ENCODE measurements at regions not wholly inside any gene's neighbourhood (a gene's known extent, or its start where the extent isn't known, plus 50 kb on each side); places are given as distances from the start of the nearest gene placed in this dataset.

DNA sequence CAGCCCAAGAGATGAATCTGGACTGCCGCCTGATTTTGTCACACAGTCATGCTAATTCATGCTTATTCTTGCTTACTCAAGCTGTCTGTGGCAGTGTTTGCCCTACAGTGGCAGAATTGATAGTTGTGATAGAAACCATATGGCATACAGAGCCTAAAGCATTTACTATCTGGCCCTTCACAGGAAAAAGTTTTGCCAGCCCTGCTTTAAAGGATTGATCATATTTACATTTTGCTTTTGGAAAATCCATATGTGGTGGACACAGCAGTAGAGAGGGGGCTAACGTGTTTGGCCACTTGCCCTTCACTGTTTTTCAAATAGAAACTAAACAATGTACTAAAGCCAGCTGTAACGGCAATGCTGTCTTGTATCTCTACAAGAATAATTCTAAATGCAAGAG, 974.0 kb upstream of the GHITM start:
- no peak for DNase-seq

DNA sequence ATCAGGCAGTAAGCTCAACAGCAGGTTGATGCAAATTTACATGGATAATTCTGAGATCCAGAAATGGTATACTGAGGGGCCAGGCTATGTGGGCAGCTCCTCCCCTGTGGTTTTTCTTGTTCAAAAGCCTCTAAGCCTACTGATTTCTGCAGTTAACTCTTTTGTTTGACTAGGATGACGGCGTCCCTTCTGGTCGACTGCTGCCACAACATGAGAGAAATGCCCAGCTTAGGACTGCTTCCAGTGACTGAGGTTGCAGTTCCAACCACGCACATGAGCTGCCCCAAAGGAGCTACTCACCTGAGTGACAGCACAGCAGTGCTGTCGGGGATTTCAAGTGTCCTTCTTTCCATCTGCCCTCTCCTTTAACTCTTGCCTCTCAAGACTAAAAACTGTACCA, 973.0 kb upstream of the GHITM start:
- DNase-seq = no peak

DNA sequence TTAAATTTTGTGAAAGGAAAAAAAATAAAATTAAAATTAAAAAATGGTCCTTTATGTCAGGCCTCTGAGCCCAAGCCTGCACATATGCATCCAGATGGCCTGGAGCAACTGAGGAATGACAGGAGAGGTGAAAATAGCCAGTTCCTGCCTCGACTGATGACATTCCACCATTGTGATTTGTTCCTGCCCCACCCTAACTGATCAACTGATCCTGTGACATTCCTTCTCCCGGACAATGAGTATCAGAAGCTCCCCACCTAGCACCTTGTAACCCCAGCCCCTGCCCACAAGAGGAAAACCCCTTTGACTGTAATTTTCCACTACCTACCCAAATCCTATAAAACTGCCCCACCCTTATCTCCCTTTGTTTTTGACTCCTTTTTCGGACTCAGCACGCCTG, 972.2 kb upstream of the GHITM start:
- DNase-seq = no peak

DNA sequence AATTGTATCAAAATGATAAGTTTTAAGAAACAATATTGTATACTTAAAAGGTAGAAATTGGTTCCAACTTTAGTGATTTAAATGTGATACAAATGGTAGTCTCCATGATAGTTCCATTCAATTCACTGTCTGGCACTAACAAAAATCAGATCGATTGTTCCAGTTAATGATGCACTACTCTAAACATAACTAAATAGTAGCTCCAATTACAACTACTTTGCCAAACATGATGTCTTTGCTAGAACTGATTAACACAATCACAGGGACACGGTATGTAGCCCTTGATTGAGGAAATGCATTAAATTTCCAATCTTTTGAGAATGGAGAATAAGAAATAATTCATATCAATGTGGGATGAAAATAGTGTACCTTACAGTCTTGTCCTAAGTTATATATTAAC, 962.4 kb upstream of the GHITM start:
- DNase-seq = no peak

DNA sequence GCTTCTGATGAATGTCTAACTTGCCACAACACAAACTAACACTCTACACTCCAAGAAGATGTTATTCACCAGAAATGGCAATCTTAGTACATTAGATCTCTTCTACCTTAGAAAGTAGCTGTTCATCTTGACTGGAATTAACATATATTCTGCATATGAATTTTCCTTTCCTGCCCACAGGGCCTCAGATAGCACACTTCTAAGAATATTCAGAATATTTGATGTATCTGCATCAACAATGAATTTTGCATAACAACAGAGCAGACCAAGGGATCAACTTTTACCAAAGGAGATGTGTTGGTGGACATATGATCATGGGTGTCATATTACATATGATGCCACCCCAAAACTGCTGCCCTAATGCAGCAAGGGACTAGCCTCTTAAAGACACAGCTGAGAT, 960.8 kb upstream of the GHITM start:
- no peak for DNase-seq

DNA sequence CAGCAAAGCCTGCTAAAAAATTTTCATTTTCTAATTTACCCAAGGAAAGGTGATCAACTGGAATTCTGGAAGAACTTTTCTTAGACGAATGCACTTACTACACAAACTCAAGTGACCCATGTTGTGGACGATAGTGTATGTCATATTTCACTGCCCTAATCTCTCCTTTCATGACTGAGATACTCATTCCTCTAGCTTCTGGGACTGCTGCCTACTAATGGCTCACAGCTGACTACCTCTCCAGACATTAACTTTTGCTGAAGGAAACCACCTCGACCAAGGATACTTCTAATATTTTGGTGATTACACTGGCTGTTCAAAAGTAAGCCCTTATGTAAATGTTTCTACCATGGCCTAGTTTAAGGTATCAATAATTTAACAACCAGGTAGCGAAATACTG, 959.9 kb upstream of the GHITM start:
- no peak for DNase-seq

DNA sequence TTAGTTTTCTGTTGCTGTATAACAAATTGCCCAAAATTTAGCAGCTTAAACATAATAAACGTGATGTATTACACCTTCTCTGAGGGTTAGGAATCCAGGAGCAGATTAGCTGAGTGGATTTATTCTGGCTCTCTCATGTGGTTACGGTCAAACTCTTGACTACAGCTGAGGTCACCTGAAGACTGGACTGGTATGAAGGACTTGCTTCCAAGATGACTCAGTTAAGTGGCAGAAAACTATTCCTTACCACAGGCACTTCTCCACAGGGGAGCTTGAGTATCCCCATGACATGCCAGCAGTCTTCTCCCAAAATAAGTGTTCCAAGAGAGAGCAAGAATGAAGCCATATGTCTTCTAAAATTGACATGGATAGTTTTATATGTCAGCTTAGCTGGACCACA, 957.2 kb upstream of the GHITM start:
- no peak for DNase-seq

DNA sequence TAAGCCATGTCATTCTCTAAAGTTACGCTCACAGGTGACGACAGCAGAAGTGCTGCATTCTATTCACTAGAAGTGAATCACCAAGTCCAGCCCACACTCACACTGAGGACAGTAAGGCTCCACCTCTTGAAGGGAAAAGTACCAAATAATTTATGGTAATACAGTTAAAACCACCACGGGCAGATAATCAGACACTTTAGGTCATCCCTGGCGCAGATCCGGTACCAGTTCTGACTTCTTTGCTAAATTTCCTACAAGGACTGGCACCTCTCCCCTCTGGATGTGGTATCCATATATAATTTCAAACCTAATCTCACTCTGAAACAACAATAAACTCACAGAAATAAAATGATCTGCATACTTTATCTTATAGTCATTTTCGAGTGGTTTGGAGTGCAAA, 954.7 kb upstream of the GHITM start:
- DNase-seq = no peak

DNA sequence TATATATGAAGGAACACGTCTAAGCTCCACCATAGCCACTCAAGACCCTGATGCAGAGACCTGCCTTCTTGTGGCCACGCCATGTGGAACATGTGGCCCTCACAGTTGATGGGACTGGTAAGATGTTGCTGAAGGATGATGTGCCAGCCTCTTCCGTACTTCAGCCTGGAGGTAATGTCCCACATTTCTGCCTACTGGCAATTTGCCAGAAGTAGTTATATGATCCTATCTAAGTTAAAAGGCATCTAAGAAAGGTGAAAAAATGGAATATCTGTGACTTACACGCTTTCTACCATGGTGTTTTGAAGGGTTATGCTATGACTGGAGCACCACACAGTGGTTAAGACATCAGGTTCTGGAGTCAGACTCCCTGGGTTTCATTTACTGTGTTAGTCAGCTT, 948.7 kb upstream of the GHITM start:
- no peak for DNase-seq

DNA sequence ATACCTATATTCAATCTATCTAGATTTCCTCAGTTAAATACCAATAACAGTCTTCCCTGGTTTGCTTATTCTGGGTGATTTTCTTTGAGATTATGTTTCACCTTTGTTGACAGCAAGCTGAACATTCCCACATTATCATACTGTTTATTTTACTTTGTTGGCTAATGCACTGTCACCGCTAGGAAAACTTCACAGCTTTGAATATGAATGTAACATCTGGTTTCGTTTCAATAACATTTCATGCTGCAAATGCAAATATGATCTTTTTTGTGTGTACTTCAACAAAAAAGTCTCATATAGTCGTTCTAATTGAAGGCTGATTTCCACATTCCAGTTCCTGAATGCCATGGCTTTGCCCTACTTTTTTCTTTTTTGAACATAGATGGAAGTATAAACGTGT, 946.3 kb upstream of the GHITM start:
- no peak for DNase-seq

DNA sequence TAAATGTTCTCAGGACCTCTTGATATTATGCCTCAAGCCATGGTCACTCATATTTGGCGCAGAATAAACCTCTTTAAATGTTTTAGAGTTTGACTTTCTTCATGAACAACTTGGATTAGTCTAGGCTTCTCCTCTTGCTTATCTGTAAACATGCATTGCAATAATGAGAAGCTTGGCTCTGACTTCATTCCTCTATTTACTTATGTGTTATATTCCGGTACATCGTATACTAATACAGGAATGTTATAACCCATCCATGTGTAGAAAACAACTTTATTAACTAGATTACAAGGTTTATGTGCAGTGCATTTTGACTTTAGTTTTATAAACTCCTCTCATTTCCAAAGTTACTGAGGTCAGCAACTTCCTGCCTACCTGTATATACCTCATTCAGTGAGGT, 944.3 kb upstream of the GHITM start:
- no peak for DNase-seq

DNA sequence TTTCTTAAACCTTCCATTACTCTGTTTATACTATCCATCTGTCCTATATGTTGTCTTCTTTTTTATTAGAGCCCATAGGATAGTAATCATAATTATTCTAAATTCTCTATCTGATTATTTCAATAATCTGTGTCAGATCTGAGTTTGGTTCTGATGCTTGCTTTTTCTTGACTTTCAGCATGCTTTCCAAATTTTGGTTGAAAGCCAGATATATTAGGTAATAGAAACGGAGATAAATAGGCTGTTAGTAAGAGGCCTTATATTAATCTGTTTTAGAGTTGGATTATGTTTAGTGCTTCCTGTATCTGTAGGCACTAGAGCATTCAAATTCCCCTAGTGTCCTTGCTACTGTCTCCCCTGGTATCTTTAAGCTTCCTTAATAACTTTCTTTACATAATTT, 939.9 kb upstream of the GHITM start:
- DNase-seq = no peak

DNA sequence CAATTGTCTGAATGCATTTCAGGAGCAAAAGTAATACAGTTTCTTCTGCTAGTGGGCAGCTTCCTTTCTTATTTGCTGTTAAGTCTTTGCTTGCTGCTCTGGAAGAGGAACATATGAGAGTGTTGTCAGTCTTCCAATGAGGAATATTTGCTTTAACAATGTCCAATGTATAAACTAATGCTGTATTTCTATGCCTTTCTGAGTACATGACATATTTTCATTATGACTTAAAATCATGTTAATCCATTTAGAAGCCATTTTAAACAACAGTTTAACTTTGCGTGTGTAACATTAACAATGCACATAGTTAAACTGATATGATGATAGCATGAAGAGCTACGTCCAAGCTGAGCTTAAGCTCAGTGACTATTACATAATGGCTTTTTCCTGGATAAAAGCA, 933.4 kb upstream of the GHITM start:
- no peak for DNase-seq

DNA sequence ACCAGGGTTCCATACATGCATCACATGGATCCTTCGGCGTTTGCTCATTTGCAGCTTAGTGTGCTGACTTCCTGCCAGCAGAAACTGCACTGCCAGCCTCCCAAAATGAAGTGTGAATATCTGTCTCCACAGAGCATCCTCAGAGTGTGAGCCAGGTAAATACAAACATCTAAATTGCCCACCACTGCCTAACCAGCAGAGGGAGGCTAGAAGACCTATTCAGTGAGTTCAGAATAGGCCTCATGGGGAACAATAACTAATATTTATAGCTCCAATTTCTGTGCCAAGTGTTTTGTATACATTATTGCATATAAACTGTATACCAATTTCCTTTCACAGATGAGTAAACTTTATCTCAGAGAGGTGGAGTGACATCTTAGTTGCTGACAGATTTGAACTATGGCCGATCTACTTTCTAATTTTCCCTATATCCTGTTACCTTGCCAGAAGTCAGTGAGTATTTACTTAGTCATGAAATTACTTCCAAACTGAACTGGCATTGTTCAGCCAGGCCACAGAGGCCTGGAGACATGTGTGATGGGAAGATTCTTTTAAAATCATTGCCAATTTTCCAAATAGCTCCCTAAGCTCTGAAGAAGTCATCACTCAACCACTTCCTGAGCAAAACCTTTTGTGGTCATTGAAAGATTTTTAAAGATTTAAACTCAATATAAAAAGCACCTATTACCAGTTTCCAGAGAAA, 926.5 kb upstream of the GHITM start:
- no peak for DNase-seq

DNA sequence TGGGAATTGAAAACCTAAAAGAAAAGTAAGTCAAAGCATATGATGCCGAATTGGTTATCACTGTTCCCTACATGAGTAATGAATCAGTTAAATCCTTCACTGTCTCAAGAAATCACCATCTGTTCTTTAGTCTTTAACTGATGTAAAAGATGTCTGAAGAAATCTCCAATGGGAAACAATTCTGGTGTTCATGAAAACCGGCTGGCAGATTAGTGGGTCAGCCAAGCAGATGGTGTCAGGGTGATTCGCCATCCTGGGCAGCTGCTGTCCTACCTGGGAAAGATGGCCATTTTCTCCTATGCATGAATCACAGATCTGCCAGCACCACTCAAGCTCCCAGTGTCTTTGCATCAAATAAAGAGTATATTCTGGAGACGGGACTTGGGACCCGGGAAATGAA, 925.2 kb upstream of the GHITM start:
- DNase-seq = no peak

DNA sequence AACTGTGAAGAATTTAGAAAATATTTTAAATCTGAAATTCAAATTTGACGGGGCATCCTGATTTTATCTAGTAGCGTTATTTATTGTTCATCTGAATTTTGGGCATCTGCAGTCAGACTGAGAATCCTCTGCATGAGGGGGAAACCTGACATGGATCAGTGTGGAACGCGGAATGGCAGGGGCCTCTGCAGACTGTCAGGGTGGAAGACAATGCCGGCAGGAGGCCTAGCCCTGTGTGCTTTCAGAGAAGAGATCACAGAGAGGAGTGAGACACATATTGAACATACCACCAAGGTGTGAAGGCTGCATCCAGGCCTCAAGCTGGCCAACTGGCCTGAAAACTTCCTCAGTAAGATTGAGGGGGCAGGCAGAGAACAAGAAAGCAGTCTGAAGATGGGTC, 921.1 kb upstream of the GHITM start:
- no peak for DNase-seq

DNA sequence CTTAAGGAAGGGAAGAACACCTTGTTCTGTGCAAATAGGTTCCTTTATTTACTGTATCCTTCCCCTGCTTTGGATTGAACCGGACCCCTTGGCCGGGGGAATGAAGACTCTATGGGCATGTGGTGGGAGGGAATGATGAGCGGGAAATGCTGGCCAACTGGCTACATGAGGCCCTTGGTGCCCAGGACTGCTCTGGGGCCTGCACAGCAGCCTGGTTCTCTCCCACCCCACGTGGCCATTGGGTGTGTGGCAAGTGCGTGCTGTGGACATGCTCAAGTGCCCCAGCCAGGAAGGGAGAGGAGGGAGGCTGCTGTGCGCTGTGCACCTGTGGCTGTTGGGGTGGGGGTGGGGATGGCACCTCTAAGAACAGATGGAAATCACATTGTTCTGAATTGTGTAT, 917.0 kb upstream of the GHITM start:
- no peak for DNase-seq

DNA sequence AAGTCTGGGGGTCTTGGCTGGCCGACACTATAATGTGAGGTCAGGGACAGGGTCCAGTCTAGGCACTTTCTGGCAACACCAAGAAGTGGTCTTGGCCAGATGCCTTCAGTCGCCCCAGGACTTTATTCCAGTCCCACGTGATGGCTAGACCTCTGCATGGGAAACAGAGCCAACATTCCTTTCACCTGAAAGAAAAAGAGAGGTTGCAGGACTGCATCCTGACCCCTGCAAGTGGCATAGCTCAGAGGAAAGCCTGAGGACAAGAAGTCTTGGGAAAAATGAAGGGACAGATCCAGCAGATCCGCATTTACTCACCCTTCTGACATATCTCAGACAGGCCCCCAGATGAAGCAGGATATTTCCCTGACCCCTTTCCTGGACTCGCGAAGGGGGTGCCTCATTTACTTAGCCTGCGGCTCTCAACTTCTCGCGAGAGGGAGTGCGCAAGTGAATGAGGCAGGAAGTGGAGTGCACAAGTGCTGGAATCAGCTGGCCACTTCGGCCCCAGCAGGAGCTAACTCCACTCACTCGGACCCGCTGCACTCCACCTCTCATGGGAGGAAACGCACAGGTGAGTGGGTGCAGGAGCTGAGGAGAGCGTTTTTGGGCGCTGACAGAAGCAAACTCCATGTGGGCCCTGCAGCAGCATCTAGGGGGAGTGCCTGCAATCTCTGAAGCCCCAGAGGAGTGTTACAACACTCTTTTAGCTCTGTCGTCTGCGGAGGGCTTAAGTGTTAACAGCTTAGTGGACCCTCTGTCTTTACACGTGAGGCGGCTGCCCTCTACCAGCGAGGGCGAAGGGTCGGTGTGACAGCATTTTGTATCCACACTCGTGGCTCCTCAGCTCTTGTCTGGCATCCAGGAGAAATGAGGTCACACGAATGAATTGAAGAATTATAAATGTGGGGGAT, 916.2 kb upstream of the GHITM start:
- DNase-seq = no peak

DNA sequence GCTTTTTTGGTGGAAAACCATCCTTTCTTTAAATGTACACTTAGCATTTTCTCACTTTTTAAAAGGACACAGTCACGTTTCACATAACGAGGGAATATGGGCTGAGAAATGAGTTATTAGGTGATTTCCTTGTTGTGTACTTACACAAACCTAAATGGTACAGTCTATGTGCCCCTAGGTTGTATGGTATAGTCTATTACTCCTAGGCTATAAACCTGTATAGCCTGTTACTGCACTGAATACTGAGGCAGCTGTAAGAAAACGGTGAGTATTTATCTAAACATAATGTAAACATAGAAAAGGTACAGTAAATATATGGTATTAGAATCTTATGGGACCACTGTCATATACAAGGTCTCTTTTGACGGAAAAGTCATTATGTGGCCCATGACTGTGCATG, 913.5 kb upstream of the GHITM start:
- no peak for DNase-seq

DNA sequence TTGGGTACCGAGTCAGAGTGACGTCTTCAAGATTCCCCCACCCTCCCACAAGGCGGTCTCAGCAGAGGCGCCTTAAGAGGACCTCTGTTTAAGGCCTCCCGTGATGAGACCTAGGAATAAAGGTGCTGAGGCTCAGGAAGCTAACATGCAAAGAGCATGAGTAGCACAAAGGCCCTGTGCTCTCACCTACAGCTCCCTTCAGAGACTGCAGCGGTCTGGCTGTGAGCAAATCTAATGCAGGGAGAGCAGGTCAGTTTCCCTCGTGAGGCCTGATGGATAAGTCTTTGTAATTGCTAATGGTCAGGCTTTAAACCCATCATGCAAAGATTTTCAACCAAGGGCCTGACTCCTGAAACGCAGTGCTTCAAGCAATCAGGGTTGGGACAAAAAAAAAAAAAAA, 909.3 kb upstream of the GHITM start:
- no peak for DNase-seq

DNA sequence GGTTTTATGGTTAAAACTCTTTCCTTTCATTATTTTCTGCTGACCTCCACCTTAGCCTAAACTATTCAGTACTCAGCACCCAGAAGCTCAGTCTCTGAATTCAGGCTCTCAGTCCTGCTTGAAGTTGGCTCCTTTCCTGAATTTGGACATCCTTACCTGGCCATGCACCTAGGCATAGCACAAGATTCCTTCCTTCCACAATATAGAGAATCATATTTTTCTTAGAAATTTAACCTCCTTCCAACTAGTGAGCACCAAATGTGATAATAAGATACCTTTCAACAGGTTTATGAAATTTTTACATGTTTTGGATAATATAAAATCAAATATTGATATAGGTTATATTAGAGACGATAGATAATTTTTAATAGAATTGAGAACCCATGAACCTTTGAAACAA, 905.6 kb upstream of the GHITM start:
- DNase-seq = no peak

DNA sequence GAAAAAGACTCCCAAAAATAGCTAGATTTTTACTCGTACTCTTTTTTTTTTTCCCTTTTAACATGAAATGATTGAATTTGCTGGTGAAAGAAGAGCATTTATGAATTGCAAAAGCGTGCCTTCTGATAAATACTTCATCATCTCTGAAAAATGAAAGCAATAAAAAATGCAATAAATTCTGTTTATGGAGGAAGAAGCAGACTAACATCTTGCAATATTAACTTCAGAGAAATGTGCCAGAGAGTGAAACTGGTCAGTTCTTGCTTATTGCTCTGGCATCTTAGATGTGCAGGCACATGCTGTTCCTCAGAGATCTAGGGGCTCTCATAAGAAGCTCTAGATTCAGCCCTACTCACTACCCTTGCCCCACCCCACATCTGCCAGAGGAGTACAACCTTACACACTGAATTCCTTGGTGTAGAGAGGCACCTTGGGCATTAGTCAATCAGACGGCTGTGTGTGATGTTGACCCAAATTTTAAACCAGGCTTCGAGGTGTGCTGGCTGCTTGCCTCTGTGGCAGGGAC, 891.1 kb upstream of the GHITM start:
- no peak for DNase-seq

DNA sequence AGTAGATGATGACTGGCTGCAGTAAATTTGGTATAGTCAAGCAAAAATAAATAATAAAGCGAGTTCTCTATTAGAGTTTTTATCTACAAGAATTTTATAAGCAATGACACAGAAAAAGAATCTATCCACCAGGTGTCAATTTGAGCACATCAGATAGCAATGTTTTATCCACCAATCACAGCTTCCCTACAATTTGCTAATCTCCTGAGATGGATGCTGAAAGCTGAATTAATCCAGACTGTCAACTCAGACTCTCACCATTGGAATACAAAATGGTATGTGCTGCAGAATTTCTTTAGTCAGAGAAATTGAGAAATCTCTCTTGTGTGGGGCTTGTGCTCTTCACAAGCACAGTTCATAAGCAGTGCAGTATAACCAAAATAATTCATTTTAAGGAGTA, 888.9 kb upstream of the GHITM start:
- DNase-seq = no peak

DNA sequence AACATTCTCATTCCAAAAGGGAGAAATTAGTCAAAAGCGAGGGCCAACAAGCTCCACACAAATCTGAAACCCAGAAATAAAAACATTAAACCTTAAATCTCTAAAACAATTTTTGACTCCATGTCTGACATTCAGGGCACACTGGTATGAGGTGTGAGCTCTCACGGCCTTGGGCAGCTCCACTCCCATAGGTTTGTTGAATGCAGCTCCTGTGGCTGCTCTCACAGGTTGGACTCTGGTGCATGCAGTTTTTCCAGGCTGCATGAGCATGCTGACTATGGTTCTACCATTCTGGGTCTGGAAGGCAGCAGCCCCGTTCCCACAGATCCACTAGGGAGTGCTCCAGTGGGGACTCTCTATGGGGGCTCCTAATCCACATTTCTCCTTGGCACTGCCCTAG, 887.1 kb upstream of the GHITM start:
- no peak for DNase-seq

DNA sequence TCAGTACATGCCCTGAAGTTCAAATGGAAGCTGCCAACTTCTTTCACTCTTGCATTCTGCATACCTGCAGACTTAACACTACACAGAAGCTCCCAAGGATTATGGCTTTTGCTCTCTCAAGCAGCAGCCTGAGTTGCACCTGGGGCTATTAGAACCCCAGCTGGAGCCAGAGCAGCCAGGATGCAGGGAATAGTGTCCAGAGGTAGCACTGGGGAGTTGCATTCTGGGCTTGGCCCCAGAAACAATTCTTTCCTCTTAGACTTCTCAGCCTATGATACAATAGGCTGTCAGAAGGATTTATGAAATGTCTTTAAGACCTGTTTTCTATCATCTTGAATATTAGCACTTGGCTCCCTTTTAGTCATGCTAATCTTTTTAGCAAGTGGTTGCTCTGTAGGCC, 886.7 kb upstream of the GHITM start:
- no peak for DNase-seq

Measured in activated naive CD4-positive, alpha-beta T cell (primary cell).